ENCODE measurements at regions not wholly inside any gene's neighbourhood (a gene's known extent, or its start where the extent isn't known, plus 50 kb on each side); places are given as distances from the start of the nearest gene placed in this dataset.

DNA sequence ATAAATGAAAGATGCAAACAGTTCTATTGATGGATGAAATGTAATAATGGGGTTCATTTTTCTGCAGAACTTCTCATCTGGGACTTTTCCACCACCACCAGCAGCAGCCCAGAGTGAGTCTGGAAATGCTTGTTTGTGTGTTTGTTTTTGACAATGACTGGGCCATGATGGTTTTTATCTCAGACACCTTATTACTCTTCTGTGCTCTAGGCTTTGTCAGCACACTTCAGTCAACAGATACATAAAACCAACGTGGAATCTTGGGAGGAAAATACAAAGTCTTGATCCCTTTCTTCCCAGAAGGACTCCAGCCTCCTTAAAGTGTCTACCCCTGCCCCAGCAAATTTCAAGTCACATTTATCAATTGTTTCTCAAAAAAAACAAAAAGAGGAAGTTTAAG, 134.0 kb downstream of the MREG start:
- CTCF ChIA-PET (ENCODE audit: low intra/inter-chr PET ratio): no interaction called here
- intact Hi-C loops (cut with micrococcal nuclease): no loop called here
- DNase-seq (ENCODE audit: extremely low read depth in 1 of 4, low spot score in 3 of 4): no peak
- no peaks in the 10 kb centered on the region for H3K36me3 ChIP-seq (ENCODE audit: control insufficient read depth, insufficient read depth, low read length)
- peaks cover 0 to 3% of the 10 kb centered on the region in 2 experiments; a peak in 2 of 5 replicates for H3K4me1 ChIP-seq (replicated peaks in 1 of 2; ENCODE audit: control insufficient read depth in 2 of 2, insufficient read depth in 2 of 2, low read length in 2 of 2)
- no peak for ATAC-seq
- no peak overlapping the region for H3K4me3 ChIP-seq
- H3K79me2 ChIP-seq (ENCODE audit: control insufficient read depth, insufficient read depth, low read length): no peaks in the 10 kb centered on the region
- POLR2A ChIA-PET: interaction anchor here (0.6 to 1.3 kb wide), 2 partner anchors 12 to 1683 kb away, joined by 3 read pairs; no protein-coding TSS in a partner anchor
- H4K20me1 ChIP-seq (replicated peaks; ENCODE audit: control insufficient read depth, insufficient read depth, low read length): no peaks in the 10 kb centered on the region
- in situ Hi-C loops (cut with MboI): no loop called here
- no peak overlapping the region for H3K9ac ChIP-seq (ENCODE audit: insufficient read depth in 1 of 2, low read depth in 2 of 2, low read length in 2 of 2)
- no peaks in the 10 kb centered on the region for H3K27me3 ChIP-seq (ENCODE audit: control insufficient read depth in 2 of 2, insufficient read depth in 2 of 2, low read length in 2 of 2)
- no peak overlapping the region for H2AFZ ChIP-seq (ENCODE audit: low read depth, low read length)
- no peak overlapping the region for H3K27ac ChIP-seq (ENCODE audit: extremely low read depth, low read depth, low read length)
- no peaks in the 10 kb centered on the region for H3K9me3 ChIP-seq (replicated peaks; ENCODE audit: control insufficient read depth, insufficient read depth, low read depth, low read length)
- TF ChIP-seq ETV5 (CRISPR knock-in tag; IDR thresholded peaks at IDR 0.05; ENCODE audit: low read depth) (no peak), CBX5 (IDR thresholded peaks at IDR 0.05; ENCODE audit: borderline replicate concordance, low read depth) (no peak), TEAD1 (CRISPR knock-in tag; IDR thresholded peaks at IDR 0.05) (no peak), BDP1 (IDR thresholded peaks at IDR 0.05; ENCODE audit: insufficient read depth, insufficient read length) (no peak), MED1 (CRISPR knock-in tag; IDR thresholded peaks at IDR 0.05; ENCODE audit: borderline replicate concordance) (no peak), KLF1 (tag; IDR thresholded peaks at IDR 0.05) (no peak)
- TF ChIP-seq, protein P1, sequence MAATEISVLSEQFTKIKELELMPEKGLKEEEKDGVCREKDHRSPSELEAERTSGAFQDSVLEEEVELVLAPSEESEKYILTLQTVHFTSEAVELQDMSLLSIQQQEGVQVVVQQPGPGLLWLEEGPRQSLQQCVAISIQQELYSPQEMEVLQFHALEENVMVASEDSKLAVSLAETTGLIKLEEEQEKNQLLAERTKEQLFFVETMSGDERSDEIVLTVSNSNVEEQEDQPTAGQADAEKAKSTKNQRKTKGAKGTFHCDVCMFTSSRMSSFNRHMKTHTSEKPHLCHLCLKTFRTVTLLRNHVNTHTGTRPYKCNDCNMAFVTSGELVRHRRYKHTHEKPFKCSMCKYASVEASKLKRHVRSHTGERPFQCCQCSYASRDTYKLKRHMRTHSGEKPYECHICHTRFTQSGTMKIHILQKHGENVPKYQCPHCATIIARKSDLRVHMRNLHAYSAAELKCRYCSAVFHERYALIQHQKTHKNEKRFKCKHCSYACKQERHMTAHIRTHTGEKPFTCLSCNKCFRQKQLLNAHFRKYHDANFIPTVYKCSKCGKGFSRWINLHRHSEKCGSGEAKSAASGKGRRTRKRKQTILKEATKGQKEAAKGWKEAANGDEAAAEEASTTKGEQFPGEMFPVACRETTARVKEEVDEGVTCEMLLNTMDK (IDR thresholded peaks at IDR 0.05; ENCODE audit: borderline replicate concordance, insufficient read depth, low read depth, low read length, poor library complexity, severe bottlenecking): no peak
- TF ChIP-seq, protein P2, sequence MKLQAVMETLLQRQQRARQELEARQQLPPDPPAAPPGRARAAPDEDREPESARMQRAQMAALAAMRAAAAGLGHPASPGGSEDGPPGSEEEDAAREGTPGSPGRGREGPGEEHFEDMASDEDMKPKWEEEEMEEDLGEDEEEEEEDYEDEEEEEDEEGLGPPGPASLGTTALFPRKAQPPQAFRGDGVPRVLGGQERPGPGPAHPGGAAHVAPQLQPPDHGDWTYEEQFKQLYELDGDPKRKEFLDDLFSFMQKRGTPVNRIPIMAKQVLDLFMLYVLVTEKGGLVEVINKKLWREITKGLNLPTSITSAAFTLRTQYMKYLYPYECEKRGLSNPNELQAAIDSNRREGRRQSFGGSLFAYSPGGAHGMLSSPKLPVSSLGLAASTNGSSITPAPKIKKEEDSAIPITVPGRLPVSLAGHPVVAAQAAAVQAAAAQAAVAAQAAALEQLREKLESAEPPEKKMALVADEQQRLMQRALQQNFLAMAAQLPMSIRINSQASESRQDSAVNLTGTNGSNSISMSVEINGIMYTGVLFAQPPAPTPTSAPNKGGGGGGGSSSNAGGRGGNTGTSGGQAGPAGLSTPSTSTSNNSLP (IDR thresholded peaks at IDR 0.05; ENCODE audit: borderline replicate concordance, low read depth, low read length): no peak
- WGBS (ENCODE audit: insufficient coverage, low coverage, missing lambda C conversion rate): 0% methylated on average over 1 of the region's 1 CpG
- no peak overlapping the region for H3K4me2 ChIP-seq (ENCODE audit: insufficient read depth, low read length)
- no peaks in the 10 kb centered on the region for H3K9me1 ChIP-seq (ENCODE audit: control insufficient read depth, insufficient read depth, low read length)
- FAIRE-seq: no peak
- no TSS peak for BruUV-seq (replicated peaks)
